MM.1S (cell line): ENCODE measurements at regions not wholly inside any gene's neighbourhood (a gene's known extent, or its start where the extent isn't known, plus 50 kb on each side); places are given as distances from the start of the nearest gene placed in this dataset.

Experiments
- DNase-seq: peaks from one replicate; pipeline ENCODE4 v3.0.0-alpha.2; 2015
- H2AFZ ChIP-seq: fragments of 300-600 bp; sonication (generic); 2 replicates; pipeline ENCODE4 v1.6.0; 2016; ENCODE audit warnings: antibody characterized with exemption, low read length
- H3F3A ChIP-seq: fragments of 300-600 bp; sonication (generic); 2 replicates; pipeline ENCODE4 v1.6.1; 2016; ENCODE audit warnings: mild to moderate bottlenecking, antibody characterized with exemption, low read length, moderate library complexity, mixed read lengths; ENCODE audit not compliant: insufficient read depth
- H3K27ac ChIP-seq: fragments of 300-600 bp; sonication (generic); 2 replicates; pipeline ENCODE4 v1.5.1; 2016; ENCODE audit warnings: mild to moderate bottlenecking, low read length
- H3K27me3 ChIP-seq: fragments of 300-600 bp; sonication (generic); replicated peaks from 2 replicates; pipeline ENCODE4 v1.6.0; 2016; ENCODE audit warnings: low read length; ENCODE audit not compliant: insufficient read depth
- H3K36me3 ChIP-seq: fragments of 300-600 bp; sonication (generic); replicated peaks from 2 replicates; pipeline ENCODE4 v1.6.1; 2016; ENCODE audit warnings: mild to moderate bottlenecking, low read length, mixed read lengths; ENCODE audit not compliant: insufficient read depth
- H3K4me1 ChIP-seq: fragments of 300-600 bp; sonication (generic); 2 replicates; pipeline ENCODE4 v1.6.1; 2016; ENCODE audit warnings: low read length, mixed read lengths
- H3K4me2 ChIP-seq: fragments of 300-600 bp; sonication (generic); 2 replicates; pipeline ENCODE4 v1.6.0; 2016; ENCODE audit warnings: low read depth, low read length
- H3K4me3 ChIP-seq: fragments of 300-600 bp; sonication (generic); 2 replicates; pipeline ENCODE4 v1.5.1; 2016; ENCODE audit warnings: low read length, mixed read lengths
- H3K79me2 ChIP-seq: fragments of 300-600 bp; sonication (generic); 2 replicates; pipeline ENCODE4 v1.6.1; 2016; ENCODE audit warnings: mixed run types, low read length, mixed read lengths
- H3K9ac ChIP-seq: fragments of 300-600 bp; sonication (generic); 2 replicates; pipeline ENCODE4 v1.6.1; 2016; ENCODE audit warnings: low read length, mixed read lengths
- H3K9me2 ChIP-seq: fragments of 300-600 bp; sonication (generic); replicated peaks from 2 replicates; pipeline ENCODE4 v1.6.1; 2016; ENCODE audit warnings: mild to moderate bottlenecking, low read length, mixed read lengths; ENCODE audit not compliant: insufficient read depth
- H3K9me3 ChIP-seq: fragments of 300-600 bp; sonication (generic); replicated peaks from 2 replicates; pipeline ENCODE4 v1.6.1; 2016; ENCODE audit warnings: mild to moderate bottlenecking, low read length, mixed read lengths; ENCODE audit not compliant: insufficient read depth
- H4K20me1 ChIP-seq: fragments of 300-600 bp; sonication (generic); 2 replicates; pipeline ENCODE4 v1.6.1; 2016; ENCODE audit warnings: mild to moderate bottlenecking, low read length, moderate library complexity, mixed read lengths; ENCODE audit not compliant: insufficient read depth
- EZH2 ChIP-seq: fragments of 300-600 bp; sonication (generic); optimal IDR thresholded peaks from 2 replicates; pipeline ENCODE3; 2017; ENCODE audit warnings: low read depth, mild to moderate bottlenecking, antibody characterized with exemption, low read length, mixed read lengths
- EZH2phosphoT487 ChIP-seq: fragments of 300-600 bp; sonication (generic); IDR thresholded peaks from 2 replicates; pipeline ENCODE4 v1.6.1; 2018; ENCODE audit warnings: antibody characterized with exemption, low read length
- TF ChIP-seq, protein P1 (sequence below): fragments of 300-600 bp; sonication (generic); IDR thresholded peaks from 2 replicates; pipeline ENCODE4 v1.5.1; 2016; ENCODE audit warnings: antibody characterized with exemption, low read length, mixed read lengths

DNA sequence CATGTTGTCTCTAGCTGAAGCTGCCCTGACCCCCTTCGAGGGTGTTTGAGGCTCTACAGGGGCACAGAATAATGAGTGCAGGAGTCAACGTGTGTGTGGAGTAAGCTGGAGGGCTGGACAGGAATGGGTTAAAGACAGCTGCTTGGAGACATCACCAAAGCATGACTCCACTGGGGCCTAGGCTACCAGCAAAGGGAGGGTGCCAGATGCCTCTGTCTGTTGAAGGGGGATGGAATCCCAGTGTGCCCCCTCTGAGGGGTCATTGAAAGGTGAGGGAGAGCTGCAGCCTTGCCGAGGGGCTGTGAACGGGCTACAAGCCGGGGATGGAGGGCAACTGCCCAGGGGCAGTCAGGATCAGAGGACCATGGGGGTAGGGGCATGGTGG, 51.7 kb upstream of the PODXL start:
- DNase-seq = no peak
- Histone ChIP-seq H3K9me2 (no peaks in the 10 kb centered on the region), H2AFZ (no peak overlapping the region), H3K79me2 (no peaks in the 10 kb centered on the region), H3K4me1 (no peaks in the 10 kb centered on the region), H3K4me3 (no peak overlapping the region), H3K27me3 (no peaks in the 10 kb centered on the region), H4K20me1 (no peaks in the 10 kb centered on the region), H3K4me2 (no peak overlapping the region), H3K9ac (no peak overlapping the region), H3K36me3 (no peaks in the 10 kb centered on the region), H3K27ac (no peak overlapping the region), H3K9me3 (no peaks in the 10 kb centered on the region), H3F3A (no peaks in the 10 kb centered on the region)
- TF ChIP-seq, protein P1, sequence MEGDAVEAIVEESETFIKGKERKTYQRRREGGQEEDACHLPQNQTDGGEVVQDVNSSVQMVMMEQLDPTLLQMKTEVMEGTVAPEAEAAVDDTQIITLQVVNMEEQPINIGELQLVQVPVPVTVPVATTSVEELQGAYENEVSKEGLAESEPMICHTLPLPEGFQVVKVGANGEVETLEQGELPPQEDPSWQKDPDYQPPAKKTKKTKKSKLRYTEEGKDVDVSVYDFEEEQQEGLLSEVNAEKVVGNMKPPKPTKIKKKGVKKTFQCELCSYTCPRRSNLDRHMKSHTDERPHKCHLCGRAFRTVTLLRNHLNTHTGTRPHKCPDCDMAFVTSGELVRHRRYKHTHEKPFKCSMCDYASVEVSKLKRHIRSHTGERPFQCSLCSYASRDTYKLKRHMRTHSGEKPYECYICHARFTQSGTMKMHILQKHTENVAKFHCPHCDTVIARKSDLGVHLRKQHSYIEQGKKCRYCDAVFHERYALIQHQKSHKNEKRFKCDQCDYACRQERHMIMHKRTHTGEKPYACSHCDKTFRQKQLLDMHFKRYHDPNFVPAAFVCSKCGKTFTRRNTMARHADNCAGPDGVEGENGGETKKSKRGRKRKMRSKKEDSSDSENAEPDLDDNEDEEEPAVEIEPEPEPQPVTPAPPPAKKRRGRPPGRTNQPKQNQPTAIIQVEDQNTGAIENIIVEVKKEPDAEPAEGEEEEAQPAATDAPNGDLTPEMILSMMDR = no peak
- no peak for TF ChIP-seq EZH2
- TF ChIP-seq EZH2phosphoT487 = no peak

DNA sequence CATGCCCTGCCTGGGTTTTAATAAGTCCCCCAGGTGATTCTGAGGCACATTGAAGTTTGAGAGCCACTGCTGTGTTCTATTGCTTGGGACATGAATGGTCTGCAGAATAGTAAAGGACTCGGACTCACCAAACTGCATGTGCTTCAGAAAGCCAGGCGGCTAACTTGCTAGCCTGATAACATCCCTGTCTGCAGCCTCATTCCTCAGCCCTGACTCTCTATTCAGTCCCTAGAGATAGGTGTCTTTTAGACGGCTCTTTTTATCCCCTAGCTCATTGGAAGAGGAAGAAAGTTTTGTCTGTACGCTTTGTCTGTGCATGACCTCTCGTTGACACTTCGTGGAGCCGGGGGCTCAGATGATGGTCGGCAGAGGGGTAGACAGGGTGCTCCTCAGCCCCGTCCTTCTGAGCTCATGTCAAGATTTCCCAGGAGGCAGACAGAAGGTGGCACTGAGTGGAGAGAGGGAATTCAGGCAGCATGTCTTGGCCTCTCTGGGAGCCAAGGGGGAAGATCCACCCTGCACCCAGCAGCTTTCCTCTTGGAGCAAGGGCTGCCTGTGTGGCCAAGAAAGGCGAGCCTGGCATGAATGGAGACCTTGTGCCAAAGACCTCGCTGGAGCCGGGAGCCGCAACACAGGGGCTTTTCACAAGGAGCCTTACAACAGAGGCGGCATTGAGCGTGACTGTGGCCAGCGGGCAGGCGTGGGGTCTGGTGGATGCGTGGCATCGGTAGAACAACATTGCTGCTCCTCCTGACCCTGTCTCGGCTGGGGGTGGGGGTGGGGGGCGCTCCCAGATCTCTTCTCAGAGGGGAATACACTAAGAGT, 51.1 kb upstream of the PODXL start:
- no peaks in the 10 kb centered on the region for H3K27me3 ChIP-seq
- no peaks in the 10 kb centered on the region for H3K9me3 ChIP-seq
- TF ChIP-seq, protein P1 = no peak
- no peak for TF ChIP-seq EZH2
- TF ChIP-seq EZH2phosphoT487 = no peak
- no peaks in the 10 kb centered on the region for H3F3A ChIP-seq
- H3K36me3 ChIP-seq = no peaks in the 10 kb centered on the region
- no peaks in the 10 kb centered on the region for H3K79me2 ChIP-seq
- H4K20me1 ChIP-seq = no peaks in the 10 kb centered on the region
- H3K4me2 ChIP-seq = no peak overlapping the region
- H3K27ac ChIP-seq = no peak overlapping the region
- no peak overlapping the region for H2AFZ ChIP-seq
- H3K4me3 ChIP-seq = no peak overlapping the region
- no peaks in the 10 kb centered on the region for H3K4me1 ChIP-seq
- DNase-seq = no peak
- no peaks in the 10 kb centered on the region for H3K9me2 ChIP-seq
- H3K9ac ChIP-seq = no peak overlapping the region

DNA sequence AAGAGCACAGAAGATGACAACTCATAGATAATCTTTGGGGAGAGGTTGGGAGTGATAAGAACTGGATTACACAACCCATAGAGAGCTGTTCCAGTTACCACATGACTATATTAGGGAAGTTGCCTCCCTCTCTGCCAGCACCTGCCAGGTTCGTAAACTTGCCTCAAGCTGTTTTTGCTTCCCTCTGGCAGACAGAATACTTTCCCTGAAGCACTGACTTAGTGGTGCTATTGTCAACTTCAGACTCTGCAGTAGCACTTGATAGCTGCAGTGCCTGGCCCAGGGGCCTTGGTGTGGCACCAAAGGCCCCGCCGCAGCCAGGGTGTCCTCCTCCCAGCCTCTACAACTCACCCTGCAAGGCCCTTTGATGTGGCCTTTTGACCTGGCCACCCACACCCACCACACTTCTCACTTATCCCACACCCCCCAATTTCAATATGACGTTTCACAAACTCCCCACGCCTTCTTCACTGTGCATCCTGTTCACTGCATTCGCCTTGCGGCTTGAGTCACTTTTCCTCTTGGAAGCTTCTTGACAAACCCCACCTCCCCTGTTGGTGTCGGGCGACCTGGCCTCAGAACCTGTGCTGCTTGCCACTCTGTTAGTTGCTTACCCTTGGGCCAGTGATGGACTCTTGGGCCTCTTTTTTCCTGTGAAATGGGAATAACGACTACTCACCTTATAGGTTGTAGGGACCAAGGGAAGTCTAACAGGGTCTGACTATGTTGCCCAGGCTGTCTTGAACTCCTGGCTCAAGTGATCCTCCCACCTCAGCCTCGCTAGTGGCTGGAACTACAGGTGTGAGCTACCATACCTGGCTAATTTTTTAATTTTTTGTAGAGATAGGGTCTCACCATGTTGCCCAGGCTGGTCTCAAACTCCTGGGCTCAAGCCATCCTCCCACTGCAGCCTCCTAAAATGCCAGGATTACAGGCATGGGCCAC, 50.2 kb upstream of the PODXL start:
- no peak overlapping the region for H3K9ac ChIP-seq
- no peaks in the 10 kb centered on the region for H3K79me2 ChIP-seq
- DNase-seq = no peak
- H3K27ac ChIP-seq = no peak overlapping the region
- H3F3A ChIP-seq = no peaks in the 10 kb centered on the region
- no peaks in the 10 kb centered on the region for H3K36me3 ChIP-seq
- no peaks in the 10 kb centered on the region for H3K4me1 ChIP-seq
- no peak overlapping the region for H3K4me2 ChIP-seq
- no peaks in the 10 kb centered on the region for H3K27me3 ChIP-seq
- TF ChIP-seq EZH2 (no peak), EZH2phosphoT487 (no peak)
- TF ChIP-seq, protein P1 = no peak
- H3K9me2 ChIP-seq = no peaks in the 10 kb centered on the region
- H4K20me1 ChIP-seq = no peaks in the 10 kb centered on the region
- H3K9me3 ChIP-seq = no peaks in the 10 kb centered on the region
- H3K4me3 ChIP-seq = no peak overlapping the region
- H2AFZ ChIP-seq = no peak overlapping the region
